K562 (cell line): ENCODE measurements at regions not wholly inside any gene's neighbourhood (a gene's known extent, or its start where the extent isn't known, plus 50 kb on each side); places are given as distances from the start of the nearest gene placed in this dataset.

Source experiments
- ATAC-seq: fragments of 200-7000 bp; cut with Tn5 transposase; 3 replicates; pipeline ENCODE4 v1.9.1; 2020; ENCODE audit warnings: moderate library complexity
- BruUV-seq: library from RNA; stranded (reverse); fragments of 400-500 nt; replicated peaks from 2 replicates; lab custom pipeline; 2021; lab: Mats Ljungman, UMichigan
- CTCF ChIA-PET: fragments of 300-600 bp; formaldehyde crosslinking; extraction: SDS; loops from one replicate; lab custom pipeline; 2021; ENCODE audit warnings: low intra/inter-chr PET ratio; lab: Yijun Ruan, JAX
- POLR2A ChIA-PET: fragments of 300-600, 350-650 bp; sonication (Branson Sonifier 250); formaldehyde crosslinking; extraction: SDS; loops from one replicate; lab custom pipeline; 2021; ENCODE audit warnings: antibody characterized with exemption, inconsistent platforms; lab: Yijun Ruan, JAX
- DNase-seq, 4 experiments: peaks; one replicate each; pipeline versions ENCODE4 v3.0.0 to v3.0.0-alpha.2; 2011 to 2018; ENCODE audit warnings: low spot score in 3 of 4, mixed read lengths in 3 of 4; ENCODE audit errors: extremely low read depth in 1 of 4
- FAIRE-seq: peaks from 2 replicates; lab custom pipeline; 2011; peaks lifted over from hg19 to GRCh38; lab: Jason Lieb, UNC
- H2AFZ ChIP-seq: 2 replicates; pipeline ENCODE4 v1.6.0; 2011; ENCODE audit warnings: low read depth, low read length, control low read depth, inconsistent platforms
- H3K27ac ChIP-seq: fragments of 200-600 bp; 3 replicates; pipeline ENCODE4 v1.8.0; 2011; ENCODE audit warnings: low read depth, mild to moderate bottlenecking, control low read depth, inconsistent platforms, low read length, moderate library complexity, mixed read lengths; ENCODE audit errors: extremely low read depth
- H3K27me3 ChIP-seq, 2 experiments: fragments of 300-600 bp in 1 of 2; 2 replicates in 1 of 2; 3 replicates in 1 of 2; pipeline versions ENCODE4 v1.6.0 to v1.8.0; 2011; ENCODE audit warnings: inconsistent platforms in 2 of 2, low read length in 2 of 2, mild to moderate bottlenecking in 1 of 2, mixed read lengths in 1 of 2, moderate library complexity in 1 of 2; ENCODE audit not compliant: control insufficient read depth in 2 of 2, insufficient read depth in 2 of 2
- H3K36me3 ChIP-seq: fragments of 300-600 bp; 3 replicates; pipeline ENCODE4 v1.8.0; 2011; ENCODE audit warnings: mild to moderate bottlenecking, low read length, inconsistent platforms; ENCODE audit not compliant: control insufficient read depth, insufficient read depth
- H3K4me1 ChIP-seq, 2 experiments: fragments of 200-600 bp in 1 of 2; replicated peaks in 1 of 2; 2 replicates in 1 of 2; 3 replicates in 1 of 2; pipeline versions ENCODE4 v1.5.1 to v1.8.0; 2011; ENCODE audit warnings: inconsistent platforms in 2 of 2, low read length in 2 of 2, mild to moderate bottlenecking in 1 of 2, mixed read lengths in 1 of 2, moderate library complexity in 1 of 2; ENCODE audit not compliant: control insufficient read depth in 2 of 2, insufficient read depth in 2 of 2
- H3K4me2 ChIP-seq: 2 replicates; pipeline ENCODE4 v1.6.1; 2011; ENCODE audit warnings: low read length, control low read depth, inconsistent platforms, mixed read lengths; ENCODE audit not compliant: insufficient read depth
- H3K4me3 ChIP-seq: fragments of 200-600 bp; sonication (generic), shearing (Covaris generic); 2 replicates; pipeline ENCODE4 v1.5.1; 2016; ENCODE audit warnings: control low read depth, inconsistent platforms
- H3K79me2 ChIP-seq: fragments of 200-600 bp; 3 replicates; pipeline ENCODE4 v1.8.0; 2011; ENCODE audit warnings: low read length, inconsistent platforms; ENCODE audit not compliant: control insufficient read depth, insufficient read depth
- H3K9ac ChIP-seq, 2 experiments: 2 replicates each; pipeline versions ENCODE4 v1.6.0 to v1.6.1; 2011; ENCODE audit warnings: low read depth in 2 of 2, low read length in 2 of 2, control low read depth in 1 of 2, inconsistent platforms in 1 of 2, mild to moderate bottlenecking in 1 of 2, mixed read lengths in 1 of 2; ENCODE audit not compliant: insufficient read depth in 1 of 2
- H3K9me1 ChIP-seq: one replicate; pipeline ENCODE4 v1.6.0; 2011; ENCODE audit warnings: inconsistent platforms, mild to moderate bottlenecking, low read length, moderate library complexity; ENCODE audit not compliant: control insufficient read depth, insufficient read depth
- H3K9me3 ChIP-seq: replicated peaks from 2 replicates; pipeline ENCODE4 v1.5.1; 2011; ENCODE audit warnings: low read depth, low read length, inconsistent platforms; ENCODE audit not compliant: control insufficient read depth, insufficient read depth
- H4K20me1 ChIP-seq: replicated peaks from 2 replicates; pipeline ENCODE4 v1.6.1; 2011; ENCODE audit warnings: low read length, inconsistent platforms, mixed read lengths; ENCODE audit not compliant: control insufficient read depth, insufficient read depth
- ARID4B ChIP-seq: sonication (generic); formaldehyde crosslinking; IDR thresholded peaks from 2 replicates; pipeline ENCODE4 v1.8.0; 2022; ENCODE audit warnings: mild to moderate bottlenecking, missing genetic modification reagents
- DIDO1 ChIP-seq: fragments of 450-650 bp; IDR thresholded peaks from 2 replicates; pipeline ENCODE4 v1.6.1; 2016; ENCODE audit warnings: low read depth, missing biosample characterization, missing genetic modification characterization
- HMG20B ChIP-seq: fragments of 250-450 bp; sonication (Bioruptor Pico); IDR thresholded peaks from 2 replicates; pipeline ENCODE4 v1.5.0; 2021; ENCODE audit warnings: mild to moderate bottlenecking
- JUN ChIP-seq, 2 experiments: sonication (generic) in 1 of 2; formaldehyde crosslinking in 1 of 2; IDR thresholded peaks; 2 replicates each; pipeline versions ENCODE4 v1.6.1 to v1.8.0; 2012 to 2022; ENCODE audit warnings: borderline replicate concordance in 2 of 2, mild to moderate bottlenecking in 2 of 2, improper control_type of control experiment in 1 of 2, low read depth in 1 of 2, low read length in 1 of 2, missing genetic modification reagents in 1 of 2
- MAZ ChIP-seq, 2 experiments: fragments of 450-650 bp in 1 of 2; sonication (generic) in 1 of 2; formaldehyde crosslinking; IDR thresholded peaks in 1 of 2; conservative IDR thresholded peaks in 1 of 2; 2 replicates each; pipeline versions ENCODE4 v1.4.0 to v1.5.0; 2020; ENCODE audit warnings: mild to moderate bottlenecking in 1 of 2, missing genetic modification reagents in 1 of 2
- NR0B1 ChIP-seq: fragments of 450-650 bp; IDR thresholded peaks from one replicate; pipeline ENCODE4 v1.6.1; 2018; ENCODE audit warnings: mild to moderate bottlenecking, moderate library complexity; ENCODE audit not compliant: partially characterized antibody
- TGIF2 ChIP-seq: sonication (generic); formaldehyde crosslinking; IDR thresholded peaks from 2 replicates; pipeline ENCODE4 v1.8.1; 2022; ENCODE audit warnings: mild to moderate bottlenecking, missing genetic modification reagents, moderate library complexity
- in situ Hi-C: fragments of 300-500 bp; cut with MboI; formaldehyde crosslinking; loops from 4 replicates; pipeline ENCODE4 v1.15.0; 2018; ENCODE audit warnings: inconsistent platforms, mixed read lengths
- intact Hi-C: fragments of 100-400 bp; cut with micrococcal nuclease; formaldehyde crosslinking; loops from 2 replicates; pipeline ENCODE4 v1.14.2; 2022
- TF ChIP-seq, protein P1 (sequence below): fragments of 200-800 bp; sonication (Bioruptor generic); IDR thresholded peaks from 2 replicates; pipeline ENCODE4 v1.6.1; 2017; ENCODE audit warnings: missing genetic modification characterization, missing compliant biosample characterization
- TF ChIP-seq, protein P2 (sequence below): IDR thresholded peaks from 2 replicates; pipeline ENCODE4 v1.6.1; 2011; ENCODE audit warnings: borderline replicate concordance, low read depth, mild to moderate bottlenecking, moderate library complexity, low read length; ENCODE audit not compliant: insufficient read depth, poor library complexity, severe bottlenecking

- TF ChIP-seq ARID4B, result no peak
- TF ChIP-seq, protein P1, sequence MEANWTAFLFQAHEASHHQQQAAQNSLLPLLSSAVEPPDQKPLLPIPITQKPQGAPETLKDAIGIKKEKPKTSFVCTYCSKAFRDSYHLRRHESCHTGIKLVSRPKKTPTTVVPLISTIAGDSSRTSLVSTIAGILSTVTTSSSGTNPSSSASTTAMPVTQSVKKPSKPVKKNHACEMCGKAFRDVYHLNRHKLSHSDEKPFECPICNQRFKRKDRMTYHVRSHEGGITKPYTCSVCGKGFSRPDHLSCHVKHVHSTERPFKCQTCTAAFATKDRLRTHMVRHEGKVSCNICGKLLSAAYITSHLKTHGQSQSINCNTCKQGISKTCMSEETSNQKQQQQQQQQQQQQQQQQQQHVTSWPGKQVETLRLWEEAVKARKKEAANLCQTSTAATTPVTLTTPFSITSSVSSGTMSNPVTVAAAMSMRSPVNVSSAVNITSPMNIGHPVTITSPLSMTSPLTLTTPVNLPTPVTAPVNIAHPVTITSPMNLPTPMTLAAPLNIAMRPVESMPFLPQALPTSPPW, result no peak
- TF ChIP-seq TGIF2 (CRISPR knock-in tag), result no peak
- TF ChIP-seq JUN (IDR thresholded peaks at IDR 0.05; ENCODE audit: borderline replicate concordance, low read depth, low read length), result no peak
- no peak for TF ChIP-seq JUN (CRISPR knock-in tag; IDR thresholded peaks at IDR 0.05; ENCODE audit: borderline replicate concordance)
These were observed 62.6 kb upstream of the WT1 start (continued) for GRCh38 chr11:32497951-32498350.

DNA sequence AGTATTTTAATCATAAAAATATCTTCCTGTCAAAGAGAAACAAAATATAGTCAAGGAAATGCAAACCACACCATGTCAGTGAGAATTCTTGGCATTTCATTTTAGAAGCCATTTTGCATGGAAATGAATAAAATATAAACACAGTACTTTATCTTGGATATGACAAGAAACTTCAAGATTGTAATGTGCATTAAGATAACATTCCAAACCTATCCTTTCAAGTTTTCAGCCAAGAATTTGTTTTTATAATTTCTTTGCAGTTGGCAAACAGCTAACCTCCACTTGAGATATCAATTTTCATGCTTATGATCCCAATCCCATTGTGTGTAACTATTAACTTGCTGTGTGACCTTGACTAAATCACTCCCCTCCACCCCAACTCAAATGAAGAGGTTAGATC, 59.3 kb upstream of the WT1 start:
- H3K9me1 ChIP-seq, result no peaks in the 10 kb centered on the region
- H3K27ac ChIP-seq, result no peak overlapping the region
- H3K27me3 ChIP-seq, result peaks cover 6 to 10% of the 10 kb centered on the region in 2 experiments; a peak in 4 of 5 replicates
- FAIRE-seq (no peak), ATAC-seq (no peak), DNase-seq (no peak)
- CTCF ChIA-PET, result no interaction called here
- no peaks in the 10 kb centered on the region for H3K79me2 ChIP-seq
- no peak overlapping the region for H2AFZ ChIP-seq
- H3K4me1 ChIP-seq, result no peaks in the 10 kb centered on the region
- H3K9me3 ChIP-seq, result no peaks in the 10 kb centered on the region
- no peak overlapping the region for H3K4me3 ChIP-seq
- BruUV-seq, result no TSS peak
- POLR2A ChIA-PET, result no interaction called here
- no peaks in the 10 kb centered on the region for H4K20me1 ChIP-seq
- in situ Hi-C loops (no loop called here), intact Hi-C loops (no loop called here)
- H3K36me3 ChIP-seq, result no peaks in the 10 kb centered on the region
- H3K9ac ChIP-seq, result no peak overlapping the region
- no peak overlapping the region for H3K4me2 ChIP-seq
- TF ChIP-seq HMG20B (CRISPR knock-in tag), result no peak
- no peak for TF ChIP-seq NR0B1
- TF ChIP-seq, protein P2, sequence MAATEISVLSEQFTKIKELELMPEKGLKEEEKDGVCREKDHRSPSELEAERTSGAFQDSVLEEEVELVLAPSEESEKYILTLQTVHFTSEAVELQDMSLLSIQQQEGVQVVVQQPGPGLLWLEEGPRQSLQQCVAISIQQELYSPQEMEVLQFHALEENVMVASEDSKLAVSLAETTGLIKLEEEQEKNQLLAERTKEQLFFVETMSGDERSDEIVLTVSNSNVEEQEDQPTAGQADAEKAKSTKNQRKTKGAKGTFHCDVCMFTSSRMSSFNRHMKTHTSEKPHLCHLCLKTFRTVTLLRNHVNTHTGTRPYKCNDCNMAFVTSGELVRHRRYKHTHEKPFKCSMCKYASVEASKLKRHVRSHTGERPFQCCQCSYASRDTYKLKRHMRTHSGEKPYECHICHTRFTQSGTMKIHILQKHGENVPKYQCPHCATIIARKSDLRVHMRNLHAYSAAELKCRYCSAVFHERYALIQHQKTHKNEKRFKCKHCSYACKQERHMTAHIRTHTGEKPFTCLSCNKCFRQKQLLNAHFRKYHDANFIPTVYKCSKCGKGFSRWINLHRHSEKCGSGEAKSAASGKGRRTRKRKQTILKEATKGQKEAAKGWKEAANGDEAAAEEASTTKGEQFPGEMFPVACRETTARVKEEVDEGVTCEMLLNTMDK, result no peak
- no peak for TF ChIP-seq DIDO1 (tag)
- no peak for TF ChIP-seq MAZ (CRISPR knock-in tag; conservative IDR thresholded peaks at IDR 0.05 in 1 of 2, IDR thresholded peaks at IDR 0.05 in 1 of 2)
